ENCODE measurements at regions not wholly inside any gene's neighbourhood (a gene's known extent, or its start where the extent isn't known, plus 50 kb on each side); places are given as distances from the start of the nearest gene placed in this dataset.

DNA sequence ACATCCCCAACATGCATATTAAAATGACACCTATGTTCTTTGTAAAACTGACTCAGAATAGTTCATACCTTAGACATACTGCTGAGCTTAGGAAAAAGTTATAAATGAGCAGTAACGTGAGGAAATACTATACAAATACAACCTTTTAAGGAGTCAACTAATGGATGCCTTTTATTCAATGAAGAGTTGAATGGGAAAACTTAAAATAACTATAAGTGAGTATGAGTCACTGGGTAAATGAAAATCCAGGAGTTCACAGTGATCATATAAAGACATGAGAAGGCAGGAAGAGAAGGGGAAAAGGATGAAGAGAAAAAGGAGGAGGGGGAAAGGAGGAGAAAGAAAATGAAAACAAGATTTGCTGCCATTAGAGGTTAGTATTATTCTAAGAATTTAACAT is 157.8 kb upstream of the PCDH15 start:
- no peak for DNase-seq (ENCODE audit: low read depth, low spot score)
- no peaks in the 10 kb centered on the region for H3K36me3 Mint-ChIP-seq (ENCODE audit: low read depth)
- TF ChIP-seq, protein P1, sequence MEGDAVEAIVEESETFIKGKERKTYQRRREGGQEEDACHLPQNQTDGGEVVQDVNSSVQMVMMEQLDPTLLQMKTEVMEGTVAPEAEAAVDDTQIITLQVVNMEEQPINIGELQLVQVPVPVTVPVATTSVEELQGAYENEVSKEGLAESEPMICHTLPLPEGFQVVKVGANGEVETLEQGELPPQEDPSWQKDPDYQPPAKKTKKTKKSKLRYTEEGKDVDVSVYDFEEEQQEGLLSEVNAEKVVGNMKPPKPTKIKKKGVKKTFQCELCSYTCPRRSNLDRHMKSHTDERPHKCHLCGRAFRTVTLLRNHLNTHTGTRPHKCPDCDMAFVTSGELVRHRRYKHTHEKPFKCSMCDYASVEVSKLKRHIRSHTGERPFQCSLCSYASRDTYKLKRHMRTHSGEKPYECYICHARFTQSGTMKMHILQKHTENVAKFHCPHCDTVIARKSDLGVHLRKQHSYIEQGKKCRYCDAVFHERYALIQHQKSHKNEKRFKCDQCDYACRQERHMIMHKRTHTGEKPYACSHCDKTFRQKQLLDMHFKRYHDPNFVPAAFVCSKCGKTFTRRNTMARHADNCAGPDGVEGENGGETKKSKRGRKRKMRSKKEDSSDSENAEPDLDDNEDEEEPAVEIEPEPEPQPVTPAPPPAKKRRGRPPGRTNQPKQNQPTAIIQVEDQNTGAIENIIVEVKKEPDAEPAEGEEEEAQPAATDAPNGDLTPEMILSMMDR (conservative IDR thresholded peaks at IDR 0.05): no peak
- no peaks in the 10 kb centered on the region for H3K4me1 Mint-ChIP-seq
- no peak overlapping the region for H3K27ac Mint-ChIP-seq (ENCODE audit: unreplicated experiment)
- no peak overlapping the region for H3K4me3 Mint-ChIP-seq
- H3K9me3 Mint-ChIP-seq: peaks cover 8% of the 10 kb centered on the region
- no peaks in the 10 kb centered on the region for H3K27me3 Mint-ChIP-seq (ENCODE audit: low read depth)

DNA sequence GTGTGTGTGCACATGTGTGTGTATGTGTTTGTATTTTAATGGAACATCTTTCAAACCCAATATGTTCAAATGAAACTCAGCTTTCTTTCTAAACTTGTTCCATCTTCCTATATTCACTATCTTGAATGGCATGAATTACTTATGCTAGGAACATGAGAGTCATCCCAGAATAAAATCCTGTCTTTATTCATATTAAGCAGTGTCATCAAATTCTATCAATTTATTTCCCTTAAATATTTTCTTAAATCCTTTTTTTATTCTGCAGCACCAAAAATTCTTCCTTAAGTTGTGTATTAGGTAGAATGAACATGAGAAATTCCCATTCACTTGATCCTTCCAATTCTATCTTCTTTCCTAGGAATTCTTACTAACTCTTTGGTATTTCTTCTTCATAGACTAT is 146.6 kb upstream of the PCDH15 start:
- no peaks in the 10 kb centered on the region for H3K4me1 Mint-ChIP-seq
- peaks cover 3% of the 10 kb centered on the region for H3K9me3 Mint-ChIP-seq
- DNase-seq (ENCODE audit: low read depth, low spot score): no peak
- H3K27me3 Mint-ChIP-seq (ENCODE audit: low read depth): no peaks in the 10 kb centered on the region
- H3K4me3 Mint-ChIP-seq: no peak overlapping the region
- H3K36me3 Mint-ChIP-seq (ENCODE audit: low read depth): no peaks in the 10 kb centered on the region
- no peak overlapping the region for H3K27ac Mint-ChIP-seq (ENCODE audit: unreplicated experiment)
- TF ChIP-seq, protein P1 (conservative IDR thresholded peaks at IDR 0.05): no peak

DNA sequence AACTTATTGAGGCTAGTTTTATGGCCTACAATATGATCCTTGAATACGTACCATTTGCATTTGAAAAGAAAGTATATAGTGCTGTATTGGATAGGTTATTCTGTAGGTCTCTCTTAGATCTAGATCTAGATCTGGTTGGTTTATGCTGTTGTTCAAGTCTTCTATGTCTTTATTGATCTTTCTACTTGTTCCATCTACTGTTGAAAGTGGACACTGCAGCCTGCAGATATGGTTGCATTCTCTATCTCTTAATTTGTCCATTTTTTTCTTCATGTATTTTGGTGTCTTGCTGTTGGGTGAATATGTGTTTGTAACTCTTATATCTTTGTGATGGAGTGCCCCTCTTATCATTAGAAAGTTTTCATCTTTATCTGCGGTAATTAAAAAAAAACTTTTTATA is 139.4 kb upstream of the PCDH15 start:
- H3K4me1 Mint-ChIP-seq: no peaks in the 10 kb centered on the region
- no peaks in the 10 kb centered on the region for H3K27me3 Mint-ChIP-seq (ENCODE audit: low read depth)
- H3K27ac Mint-ChIP-seq (ENCODE audit: unreplicated experiment): no peak overlapping the region

DNA sequence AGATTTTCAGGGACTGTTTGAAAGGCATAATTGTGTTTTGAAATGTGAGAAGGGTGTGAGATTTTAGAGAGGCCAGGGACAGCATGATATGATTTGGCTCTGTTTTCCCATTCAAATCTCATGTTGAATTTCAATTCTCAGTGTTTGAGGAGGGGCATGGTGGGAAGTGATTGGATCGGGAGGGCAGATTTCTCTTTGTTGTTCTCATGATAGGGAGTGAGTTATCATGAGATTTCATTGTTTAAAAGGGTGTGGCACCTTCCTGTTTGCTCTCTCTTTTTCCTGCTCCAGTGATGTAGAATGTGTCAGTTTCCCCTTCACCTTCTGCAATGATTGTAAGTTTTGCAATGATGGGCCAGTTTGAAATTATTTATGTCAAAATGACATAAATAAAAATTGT is 113.0 kb upstream of the PCDH15 start:
- Mint-ChIP-seq H3K27me3 (ENCODE audit: low read depth) (no peaks in the 10 kb centered on the region), H3K27ac (ENCODE audit: unreplicated experiment) (no peak overlapping the region), H3K9me3 (peaks cover 10% of the 10 kb centered on the region), H3K4me1 (no peaks in the 10 kb centered on the region), H3K36me3 (ENCODE audit: low read depth) (peaks cover 4% of the 10 kb centered on the region), H3K4me3 (no peak overlapping the region)
- TF ChIP-seq, protein P1 (conservative IDR thresholded peaks at IDR 0.05): no peak
- no peak for DNase-seq (ENCODE audit: low read depth, low spot score)

More for the DNA sequence above, 139.4 kb upstream of the PCDH15 start:
- DNase-seq (ENCODE audit: low read depth, low spot score): no peak
- TF ChIP-seq, protein P1 (conservative IDR thresholded peaks at IDR 0.05): peak; percentile 19
- H3K36me3 Mint-ChIP-seq (ENCODE audit: low read depth): no peaks in the 10 kb centered on the region
- no peak overlapping the region for H3K4me3 Mint-ChIP-seq
- no peaks in the 10 kb centered on the region for H3K9me3 Mint-ChIP-seq

DNA sequence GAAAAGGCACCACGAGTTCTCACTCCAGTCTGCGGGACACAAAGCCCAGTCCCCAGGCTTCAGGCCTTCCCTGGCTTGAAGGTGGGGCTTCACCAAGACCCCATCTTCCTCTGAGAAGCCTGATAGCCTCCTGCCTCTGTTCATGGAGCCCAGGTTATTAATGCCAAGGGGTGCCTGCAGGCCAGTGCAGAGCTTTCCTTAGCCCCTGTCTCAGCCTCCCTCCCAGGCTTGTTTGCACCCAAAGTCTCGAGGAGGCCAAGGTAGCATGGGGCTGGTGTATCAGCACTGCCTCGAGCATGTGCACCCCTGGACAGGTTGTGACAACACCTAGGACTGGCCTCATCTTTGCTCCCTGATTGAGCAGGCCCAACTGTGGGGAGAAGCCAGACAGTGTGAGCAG is 108.1 kb upstream of the PCDH15 start:
- Mint-ChIP-seq H3K36me3 (ENCODE audit: low read depth) (peaks cover 4% of the 10 kb centered on the region), H3K4me1 (peaks cover 21% of the 10 kb centered on the region), H3K4me3 (no peak overlapping the region), H3K9me3 (peaks cover 6% of the 10 kb centered on the region), H3K27ac (ENCODE audit: unreplicated experiment) (no peak overlapping the region), H3K27me3 (ENCODE audit: low read depth) (no peaks in the 10 kb centered on the region)
- TF ChIP-seq, protein P1 (conservative IDR thresholded peaks at IDR 0.05): no peak
- no peak for DNase-seq (ENCODE audit: low read depth, low spot score)

DNA sequence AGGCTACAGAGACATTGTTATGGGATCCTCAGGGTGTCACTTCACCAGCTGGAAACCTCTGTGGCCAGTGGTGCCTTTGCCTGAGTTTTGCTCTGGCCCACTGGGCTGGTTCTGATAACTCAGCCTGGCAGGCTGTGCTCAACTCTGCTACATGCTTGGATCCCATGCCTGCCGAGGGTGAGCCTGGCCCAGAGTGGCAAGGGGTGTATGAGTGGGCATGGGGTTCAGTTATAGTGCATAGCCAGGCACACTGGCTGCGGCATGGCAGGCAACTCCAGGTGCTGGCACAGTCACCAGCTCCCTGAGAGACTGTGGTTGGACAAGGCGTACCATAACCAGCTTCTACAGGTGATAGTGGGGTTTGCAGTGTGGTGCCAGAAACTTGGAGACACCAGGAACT is 107.0 kb upstream of the PCDH15 start:
- Mint-ChIP-seq H3K4me1 (peaks cover 21% of the 10 kb centered on the region), H3K27ac (ENCODE audit: unreplicated experiment) (no peak overlapping the region), H3K27me3 (ENCODE audit: low read depth) (no peaks in the 10 kb centered on the region), H3K36me3 (ENCODE audit: low read depth) (peaks cover 4% of the 10 kb centered on the region), H3K9me3 (peaks cover 6% of the 10 kb centered on the region), H3K4me3 (no peak overlapping the region)
- DNase-seq (ENCODE audit: low read depth, low spot score): no peak
- TF ChIP-seq, protein P1 (conservative IDR thresholded peaks at IDR 0.05): no peak
